ENCODE measurements at regions not wholly inside any gene's neighbourhood (a gene's known extent, or its start where the extent isn't known, plus 50 kb on each side); places are given as distances from the start of the nearest gene placed in this dataset.
A peak's percentile ranks its signal among the peaks of the same experiment; 100 is the strongest.

DNA sequence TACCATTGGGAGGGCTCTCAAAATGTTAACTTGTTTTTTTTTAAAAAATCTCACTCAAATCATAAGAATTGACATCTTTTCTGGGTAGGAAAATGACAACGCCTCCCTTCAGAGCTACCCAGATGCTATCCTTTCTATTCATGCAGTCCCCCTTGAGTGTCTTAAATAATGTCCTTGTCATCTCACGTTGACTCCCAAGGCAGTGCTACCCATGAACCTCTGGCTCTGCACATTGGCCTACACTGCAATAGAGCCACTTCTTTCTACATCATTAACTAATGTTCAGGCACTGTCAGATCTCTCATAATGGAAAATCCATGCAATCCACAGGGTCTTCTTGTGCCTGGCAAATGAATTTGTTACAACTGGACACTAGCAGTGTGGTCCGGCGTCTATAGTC is 569.8 kb upstream of the ZFHX3 start:
- no peaks in the 10 kb centered on the region for H3K36me3 Mint-ChIP-seq (ENCODE audit: low read depth)
- H3K27me3 Mint-ChIP-seq (ENCODE audit: low read depth): no peaks in the 10 kb centered on the region
- no peaks in the 10 kb centered on the region for H3K9me3 Mint-ChIP-seq
- peaks cover 30% of the 10 kb centered on the region for H3K4me1 Mint-ChIP-seq
- TF ChIP-seq CTCF (IDR thresholded peaks at IDR 0.05; ENCODE audit: unreplicated experiment in 3 of 3): no peak
- H3K4me3 Mint-ChIP-seq: no peak overlapping the region
- no peak overlapping the region for H3K27ac Mint-ChIP-seq

GRCh38 chr16:73616770-73617169 is 568.8 kb upstream of the ZFHX3 start:
- TF ChIP-seq CTCF (IDR thresholded peaks at IDR 0.05; ENCODE audit: unreplicated experiment in 3 of 3): no peak

GRCh38 chr16:73616166-73616753 is 568.3 kb upstream of the ZFHX3 start:
- H3K9me3 Mint-ChIP-seq: no peaks in the 10 kb centered on the region
- TF ChIP-seq CTCF (IDR thresholded peaks at IDR 0.05; ENCODE audit: unreplicated experiment in 3 of 3): no peak

More at GRCh38 chr16:73616770-73617169, 568.8 kb upstream of the ZFHX3 start:
- Mint-ChIP-seq H3K36me3 (ENCODE audit: low read depth) (no peaks in the 10 kb centered on the region), H3K4me3 (no peak overlapping the region), H3K27me3 (ENCODE audit: low read depth) (no peaks in the 10 kb centered on the region), H3K9me3 (no peaks in the 10 kb centered on the region), H3K27ac (peak overlapping the region; percentile 18 to 34 (median 31)), H3K4me1 (peaks cover 35% of the 10 kb centered on the region)

DNA sequence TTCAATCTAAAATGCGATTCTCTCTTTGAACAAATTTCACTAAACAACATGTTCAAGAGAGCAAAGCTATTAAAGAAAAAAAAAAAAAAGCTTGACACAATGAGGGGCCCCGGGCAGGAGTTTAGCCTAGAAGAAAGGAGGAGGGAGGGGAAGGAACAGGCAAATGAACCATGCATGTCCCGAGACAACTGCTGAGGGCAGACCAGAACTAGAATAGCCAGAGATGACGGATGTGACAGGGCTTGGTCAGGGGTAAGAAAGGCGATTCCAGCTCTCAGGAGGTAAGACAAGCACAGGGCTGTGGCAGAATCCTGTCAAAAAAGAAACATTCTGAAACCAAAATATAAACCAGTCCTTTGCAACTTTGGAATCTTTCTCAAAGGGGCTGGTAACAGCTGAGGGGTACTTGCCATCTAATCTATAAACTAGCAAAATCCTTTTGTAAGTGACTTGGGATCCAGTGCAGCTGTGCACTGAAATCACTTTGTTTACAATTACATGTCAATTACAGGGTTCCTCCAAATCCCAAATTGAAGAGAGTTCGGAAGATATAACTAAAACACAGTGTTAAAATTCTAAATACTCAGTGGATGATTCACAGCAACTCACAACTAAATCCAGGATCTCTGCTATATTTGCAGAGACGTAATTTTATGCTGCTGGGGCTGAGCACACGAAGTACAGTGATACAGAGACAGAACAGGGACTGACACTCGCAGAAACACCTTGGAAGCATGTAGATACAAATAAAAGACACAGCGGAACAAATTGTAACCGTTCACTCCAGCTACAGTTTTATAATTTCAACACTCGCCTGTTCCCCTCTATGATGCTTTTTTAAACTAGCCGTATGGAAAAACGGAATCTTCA is 567.4 kb upstream of the ZFHX3 start:
- Mint-ChIP-seq H3K4me1 (peaks cover 40% of the 10 kb centered on the region), H3K4me3 (no peak overlapping the region)

More at GRCh38 chr16:73616166-73616753, 568.3 kb upstream of the ZFHX3 start:
- Mint-ChIP-seq H3K4me1 (peaks cover 35% of the 10 kb centered on the region), H3K36me3 (ENCODE audit: low read depth) (no peaks in the 10 kb centered on the region), H3K27ac (peak overlapping the region; percentile 18 to 34 (median 31)), H3K4me3 (no peak overlapping the region), H3K27me3 (ENCODE audit: low read depth) (no peaks in the 10 kb centered on the region)

DNA sequence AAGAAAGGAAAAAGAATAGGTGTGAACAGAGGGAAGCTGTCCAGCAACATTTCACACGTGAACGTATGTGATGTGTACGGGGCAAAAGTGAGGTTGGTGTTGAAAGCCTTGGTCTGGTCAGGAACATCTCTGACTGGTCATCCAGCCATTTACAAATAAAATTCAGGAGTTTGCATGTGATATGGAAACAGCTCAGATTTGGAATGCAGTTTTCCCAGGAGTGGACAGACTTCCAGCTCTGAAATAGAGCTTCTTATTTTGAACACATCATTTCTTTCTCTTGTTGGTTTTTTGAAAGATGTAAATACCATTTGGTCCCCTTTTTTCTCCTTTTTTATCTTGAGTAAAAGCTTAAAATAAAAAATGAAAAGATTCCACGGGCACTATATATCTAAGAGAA is 566.2 kb upstream of the ZFHX3 start:
- H3K36me3 Mint-ChIP-seq (ENCODE audit: low read depth): no peaks in the 10 kb centered on the region
- H3K4me1 Mint-ChIP-seq: peaks cover 40% of the 10 kb centered on the region
- no peak overlapping the region for H3K4me3 Mint-ChIP-seq
- H3K27ac Mint-ChIP-seq: peak overlapping the region; percentile 23 to 56 (median 55)
- no peak for TF ChIP-seq CTCF (IDR thresholded peaks at IDR 0.05; ENCODE audit: unreplicated experiment in 3 of 3)
- H3K9me3 Mint-ChIP-seq: no peaks in the 10 kb centered on the region
- H3K27me3 Mint-ChIP-seq (ENCODE audit: low read depth): peaks cover 5% of the 10 kb centered on the region

More for the DNA sequence above, 567.4 kb upstream of the ZFHX3 start:
- Mint-ChIP-seq H3K9me3 (no peaks in the 10 kb centered on the region), H3K36me3 (ENCODE audit: low read depth) (no peaks in the 10 kb centered on the region), H3K27me3 (ENCODE audit: low read depth) (peaks cover 5% of the 10 kb centered on the region), H3K27ac (peak overlapping the region; percentile 9 to 23 (median 20))
- TF ChIP-seq CTCF (IDR thresholded peaks at IDR 0.05; ENCODE audit: unreplicated experiment in 3 of 3): no peak

All from nephron (organoid).